Kidney capillary endothelial cell (primary cell): ENCODE measurements at regions not wholly inside any gene's neighbourhood (a gene's known extent, or its start where the extent isn't known, plus 50 kb on each side); places are given as distances from the start of the nearest gene placed in this dataset.
"Not testable (repeated sequence)": the region's sequence is repeated elsewhere in the genome, so short reads cannot be mapped to it uniquely, and the experiment has no call there.

Experiments used
- DNase-seq: peaks from one replicate; pipeline ENCODE4 v3.0.0-alpha.2; 2018; ENCODE audit warnings: low spot score

- no peak for DNase-seq
Observed at GRCh38 chr9:101970609-101971008, 232.2 kb upstream of the GRIN3A start.

- DNase-seq: no peak
Observed at GRCh38 chr9:101968392-101968791, 229.9 kb upstream of the GRIN3A start.

- DNase-seq: no peak
Observed at GRCh38 chr9:101966691-101967090, 228.2 kb upstream of the GRIN3A start.

- no peak for DNase-seq
Observed at GRCh38 chr9:101957705-101958104, 219.3 kb upstream of the GRIN3A start.

GRCh38 chr9:101951598-101951997 lies 213.2 kb upstream of the GRIN3A start:
- DNase-seq: no peak

GRCh38 chr9:101931756-101932155 lies 193.3 kb upstream of the GRIN3A start:
- no peak for DNase-seq

GRCh38 chr9:101930783-101931182 lies 192.3 kb upstream of the GRIN3A start:
- no peak for DNase-seq

- no peak for DNase-seq
Observed at GRCh38 chr9:101925498-101925897, 187.1 kb upstream of the GRIN3A start.

GRCh38 chr9:101923451-101923850 lies 185.0 kb upstream of the GRIN3A start:
- no peak for DNase-seq

- DNase-seq: not testable (repeated sequence)
Observed at GRCh38 chr9:101916948-101917347, 178.5 kb upstream of the GRIN3A start.

GRCh38 chr9:101915482-101915881 lies 177.0 kb upstream of the GRIN3A start:
- no peak for DNase-seq

- no peak for DNase-seq
Observed at GRCh38 chr9:101912698-101913097, 174.3 kb upstream of the GRIN3A start.

- no peak for DNase-seq
Observed at GRCh38 chr9:101907466-101907865, 169.0 kb upstream of the GRIN3A start.

GRCh38 chr9:101904845-101905244 lies 166.4 kb upstream of the GRIN3A start:
- DNase-seq: no peak

- DNase-seq: no peak
Observed at GRCh38 chr9:101902051-101902450, 163.6 kb upstream of the GRIN3A start.

- no peak for DNase-seq
Observed at GRCh38 chr9:101897196-101897595, 158.7 kb upstream of the GRIN3A start.

GRCh38 chr9:101893661-101894646 lies 155.5 kb upstream of the GRIN3A start:
- no peak for DNase-seq

- no peak for DNase-seq
Observed at GRCh38 chr9:101881508-101881907, 143.1 kb upstream of the GRIN3A start.

- no peak for DNase-seq
Observed at GRCh38 chr9:101880846-101881245, 142.4 kb upstream of the GRIN3A start.

- DNase-seq: no peak
Observed at GRCh38 chr9:101878734-101879133, 140.3 kb upstream of the GRIN3A start.

- DNase-seq: no peak
Observed at GRCh38 chr9:101877439-101877838, 139.0 kb upstream of the GRIN3A start.

- DNase-seq: no peak
Observed at GRCh38 chr9:101861472-101861871, 123.0 kb upstream of the GRIN3A start.

GRCh38 chr9:101860920-101861319 lies 122.5 kb upstream of the GRIN3A start:
- DNase-seq: no peak

- no peak for DNase-seq
Observed at GRCh38 chr9:101859620-101860019, 121.2 kb upstream of the GRIN3A start.
